Esophagus (tissue), 2 donors: ENCODE measurements at regions not wholly inside any gene's neighbourhood (a gene's known extent, or its start where the extent isn't known, plus 50 kb on each side); places are given as distances from the start of the nearest gene placed in this dataset.

Experiments used
- H3K27ac ChIP-seq, 2 donors: one replicate each; pipeline ENCODE4 v1.5.1; 2013; ENCODE audit warnings: low read depth in 2 of 2, mild to moderate bottlenecking in 2 of 2, inconsistent platforms in 1 of 2, low read length in 1 of 2, moderate library complexity in 1 of 2
- H3K27me3 ChIP-seq, 2 donors: one replicate each; pipeline ENCODE4 v1.6.1; 2013; ENCODE audit warnings: low read length in 2 of 2, control low read depth in 1 of 2, mild to moderate bottlenecking in 1 of 2; ENCODE audit not compliant: insufficient read depth in 2 of 2, control insufficient read depth in 1 of 2
- H3K36me3 ChIP-seq, 2 donors: one replicate each; pipeline ENCODE4 v1.6.1; 2013; ENCODE audit warnings: low read length in 1 of 2; ENCODE audit not compliant: control insufficient read depth in 2 of 2, insufficient read depth in 2 of 2
- H3K4me1 ChIP-seq, 2 donors: one replicate each; pipeline ENCODE4 v1.6.1; 2013; ENCODE audit warnings: low read length in 1 of 2; ENCODE audit not compliant: control insufficient read depth in 2 of 2, insufficient read depth in 2 of 2
- H3K4me3 ChIP-seq, 2 donors: one replicate each; pipeline ENCODE4 v1.5.1; 2013; ENCODE audit warnings: low read length in 2 of 2, mild to moderate bottlenecking in 2 of 2, low read depth in 1 of 2, moderate library complexity in 1 of 2
- H3K9me3 ChIP-seq, 2 donors: one replicate each; pipeline ENCODE4 v1.6.1; 2013; ENCODE audit warnings: mild to moderate bottlenecking in 2 of 2, low read depth in 1 of 2, low read length in 1 of 2, moderate library complexity in 1 of 2; ENCODE audit not compliant: control insufficient read depth in 2 of 2, insufficient read depth in 1 of 2
- WGBS, 2 donors: extraction: QIAGEN DNeasy Blood & Tissue Kit; methylation state at CpG; one replicate each; pipeline ENCODE4 v1.1.7; 2013; 5-methylcytosine and 5-hydroxymethylcytosine counted together
- donor health status: healthy with polysubstance abuse.
- donor health status: Bipolar disorder and iron deficiency.

GRCh38 chr10:106520698-106521097 is 643.8 kb downstream of the SORCS1 start:
- Histone ChIP-seq H3K4me1 (no peaks in the 10 kb centered on the region), H3K36me3 (no peaks in the 10 kb centered on the region), H3K27me3 (no peaks in the 10 kb centered on the region), H3K27ac (no peak overlapping the region), H3K9me3 (no peaks in the 10 kb centered on the region), H3K4me3 (no peak overlapping the region)
- whole genome bisulfite sequencing, 2 donors, result 74 to 77% methylated on average over 4 of the region's 4 CpGs

GRCh38 chr10:106519376-106520030 is 645.0 kb downstream of the SORCS1 start:
- no peak overlapping the region for H3K27ac ChIP-seq
- no peaks in the 10 kb centered on the region for H3K27me3 ChIP-seq
- H3K4me3 ChIP-seq, result no peak overlapping the region
- no peaks in the 10 kb centered on the region for H3K9me3 ChIP-seq
- H3K36me3 ChIP-seq, result no peaks in the 10 kb centered on the region
- no peaks in the 10 kb centered on the region for H3K4me1 ChIP-seq
- WGBS, 2 donors, result 58 to 73% methylated on average over 2 of the region's 2 CpGs

- H3K4me1 ChIP-seq, result no peaks in the 10 kb centered on the region
- 39 to 50% methylated on average over 6 of the region's 6 CpGs for WGBS, 2 donors
- no peaks in the 10 kb centered on the region for H3K27me3 ChIP-seq
- no peaks in the 10 kb centered on the region for H3K9me3 ChIP-seq
- H3K36me3 ChIP-seq, result no peaks in the 10 kb centered on the region
- H3K4me3 ChIP-seq, result no peak overlapping the region
- no peak overlapping the region for H3K27ac ChIP-seq
Measured at GRCh38 chr10:106515206-106515790, 649.2 kb downstream of the SORCS1 start.

- H3K36me3 ChIP-seq, result no peaks in the 10 kb centered on the region
- no peak overlapping the region for H3K4me3 ChIP-seq
- H3K27ac ChIP-seq, result no peak overlapping the region
- no peaks in the 10 kb centered on the region for H3K9me3 ChIP-seq
- H3K4me1 ChIP-seq, result no peaks in the 10 kb centered on the region
- no peaks in the 10 kb centered on the region for H3K27me3 ChIP-seq
- WGBS, 2 donors, result 27 to 48% methylated on average over 4 of the region's 4 CpGs
Measured at GRCh38 chr10:106513352-106513771, 651.1 kb downstream of the SORCS1 start.

- Histone ChIP-seq H3K9me3 (no peaks in the 10 kb centered on the region), H3K27ac (no peak overlapping the region), H3K4me1 (no peaks in the 10 kb centered on the region), H3K27me3 (no peaks in the 10 kb centered on the region), H3K4me3 (no peak overlapping the region), H3K36me3 (no peaks in the 10 kb centered on the region)
- 71 to 73% methylated on average over 3 of the region's 3 CpGs for WGBS, 2 donors
Measured at GRCh38 chr10:106511917-106512316, 652.6 kb downstream of the SORCS1 start.

- no peaks in the 10 kb centered on the region for H3K9me3 ChIP-seq
- H3K4me1 ChIP-seq, result no peaks in the 10 kb centered on the region
- H3K27me3 ChIP-seq, result no peaks in the 10 kb centered on the region
- H3K36me3 ChIP-seq, result no peaks in the 10 kb centered on the region
- no peak overlapping the region for H3K27ac ChIP-seq
- no peak overlapping the region for H3K4me3 ChIP-seq
- WGBS, 2 donors, result 68 to 80% methylated on average over 1 of the region's 1 CpG
Measured at GRCh38 chr10:106508950-106509349, 655.6 kb downstream of the SORCS1 start.

- Histone ChIP-seq H3K9me3 (no peaks in the 10 kb centered on the region), H3K4me1 (no peaks in the 10 kb centered on the region), H3K27me3 (no peaks in the 10 kb centered on the region), H3K36me3 (no peaks in the 10 kb centered on the region), H3K4me3 (no peak overlapping the region), H3K27ac (no peak overlapping the region)
- 75 to 78% methylated on average over 6 of the region's 6 CpGs for WGBS, 2 donors
Measured at GRCh38 chr10:106506526-106507283, 657.8 kb downstream of the SORCS1 start.

- H3K4me3 ChIP-seq, result no peak overlapping the region
- WGBS, 2 donors, result 68 to 70% methylated on average over 6 of the region's 6 CpGs
- no peaks in the 10 kb centered on the region for H3K9me3 ChIP-seq
- H3K27me3 ChIP-seq, result no peaks in the 10 kb centered on the region
- H3K4me1 ChIP-seq, result no peaks in the 10 kb centered on the region
- H3K36me3 ChIP-seq, result no peaks in the 10 kb centered on the region
- H3K27ac ChIP-seq, result no peak overlapping the region
Measured at GRCh38 chr10:106504536-106504935, 660.0 kb downstream of the SORCS1 start.

- no peaks in the 10 kb centered on the region for H3K27me3 ChIP-seq
- H3K36me3 ChIP-seq, result no peaks in the 10 kb centered on the region
- no peak overlapping the region for H3K27ac ChIP-seq
- H3K4me1 ChIP-seq, result no peaks in the 10 kb centered on the region
- no peak overlapping the region for H3K4me3 ChIP-seq
- WGBS, 2 donors, result 61 to 64% methylated on average over 2 of the region's 2 CpGs
- H3K9me3 ChIP-seq, result no peaks in the 10 kb centered on the region
Measured at GRCh38 chr10:106502641-106503040, 661.9 kb downstream of the SORCS1 start.
